ENCODE measurements at regions not wholly inside any gene's neighbourhood (a gene's known extent, or its start where the extent isn't known, plus 50 kb on each side); places are given as distances from the start of the nearest gene placed in this dataset.
A peak's percentile ranks its signal among the peaks of the same experiment; 100 is the strongest.
"Not testable (repeated sequence)": the region's sequence is repeated elsewhere in the genome, so short reads cannot be mapped to it uniquely, and the experiment has no call there.

DNA sequence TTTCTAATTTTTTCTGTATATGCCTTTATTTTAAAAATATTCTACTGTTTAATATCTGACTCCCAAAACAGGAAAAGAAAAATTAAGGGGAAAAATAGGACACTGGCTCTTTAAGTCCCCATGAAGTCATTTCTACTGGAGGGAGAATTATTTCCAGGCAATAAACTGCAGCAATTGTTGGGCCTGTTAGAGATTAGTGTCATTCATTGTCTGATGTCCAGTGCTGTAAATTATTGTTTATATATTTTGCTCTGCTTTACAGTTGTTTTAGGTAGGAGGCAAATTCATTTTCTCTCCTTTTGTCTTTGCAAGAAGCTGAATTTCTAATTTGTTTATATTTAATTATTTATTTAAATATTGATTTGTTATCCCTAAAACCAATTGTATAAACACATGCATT is 906.0 kb upstream of the CDH10 start:
- H3K27me3 Mint-ChIP-seq (ENCODE audit: insufficient read depth, unreplicated experiment), result no peaks in the 10 kb centered on the region
- no TSS peak for BruUV-seq (replicated peaks)
- POLR2A ChIA-PET, result no interaction called here
- no peaks in the 10 kb centered on the region for H3K36me3 Mint-ChIP-seq (ENCODE audit: insufficient read depth, unreplicated experiment)
- H3K9me3 Mint-ChIP-seq (ENCODE audit: unreplicated experiment), result no peaks in the 10 kb centered on the region
- TF ChIP-seq, protein P1, sequence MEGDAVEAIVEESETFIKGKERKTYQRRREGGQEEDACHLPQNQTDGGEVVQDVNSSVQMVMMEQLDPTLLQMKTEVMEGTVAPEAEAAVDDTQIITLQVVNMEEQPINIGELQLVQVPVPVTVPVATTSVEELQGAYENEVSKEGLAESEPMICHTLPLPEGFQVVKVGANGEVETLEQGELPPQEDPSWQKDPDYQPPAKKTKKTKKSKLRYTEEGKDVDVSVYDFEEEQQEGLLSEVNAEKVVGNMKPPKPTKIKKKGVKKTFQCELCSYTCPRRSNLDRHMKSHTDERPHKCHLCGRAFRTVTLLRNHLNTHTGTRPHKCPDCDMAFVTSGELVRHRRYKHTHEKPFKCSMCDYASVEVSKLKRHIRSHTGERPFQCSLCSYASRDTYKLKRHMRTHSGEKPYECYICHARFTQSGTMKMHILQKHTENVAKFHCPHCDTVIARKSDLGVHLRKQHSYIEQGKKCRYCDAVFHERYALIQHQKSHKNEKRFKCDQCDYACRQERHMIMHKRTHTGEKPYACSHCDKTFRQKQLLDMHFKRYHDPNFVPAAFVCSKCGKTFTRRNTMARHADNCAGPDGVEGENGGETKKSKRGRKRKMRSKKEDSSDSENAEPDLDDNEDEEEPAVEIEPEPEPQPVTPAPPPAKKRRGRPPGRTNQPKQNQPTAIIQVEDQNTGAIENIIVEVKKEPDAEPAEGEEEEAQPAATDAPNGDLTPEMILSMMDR (IDR thresholded peaks at IDR 0.05; ENCODE audit: unreplicated experiment), result no peak
- no peak for DNase-seq (ENCODE audit: unreplicated experiment)
- intact Hi-C loops (cut with micrococcal nuclease), result no loop called here
- CTCF ChIA-PET, result no interaction called here
- no peak overlapping the region for H3K27ac Mint-ChIP-seq (ENCODE audit: low read depth, unreplicated experiment)
- H3K4me1 Mint-ChIP-seq (ENCODE audit: insufficient read depth, unreplicated experiment), result no peaks in the 10 kb centered on the region
- no peak overlapping the region for H3K4me3 Mint-ChIP-seq (ENCODE audit: unreplicated experiment)

DNA sequence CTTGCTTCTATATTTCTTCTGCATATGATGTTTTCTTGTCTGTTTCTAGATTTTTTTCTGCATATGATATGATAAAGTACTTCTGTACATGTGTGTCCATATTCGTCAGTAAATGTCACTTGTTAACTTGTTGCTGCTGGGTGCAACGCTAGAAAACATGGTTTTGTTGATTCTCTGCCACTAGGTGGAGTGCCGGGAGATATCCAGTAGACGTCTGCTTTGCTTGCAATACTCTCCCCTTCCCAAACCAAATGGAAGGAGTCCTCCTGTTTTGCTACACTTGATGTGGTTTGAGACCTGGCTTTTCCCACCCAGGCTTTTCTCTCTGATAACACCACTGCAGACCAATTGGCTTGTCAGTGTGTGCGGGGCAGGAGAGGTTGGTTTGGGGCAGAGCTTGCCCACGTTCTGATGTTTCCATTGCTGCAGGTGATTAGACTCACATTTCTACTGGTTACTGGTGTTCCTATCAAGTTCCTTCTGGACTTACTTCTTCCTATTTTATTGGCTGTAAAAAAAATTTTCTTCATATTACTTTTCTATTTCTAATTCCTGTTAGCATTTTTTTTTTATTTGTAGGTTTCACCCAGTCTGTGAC is 900.0 kb upstream of the CDH10 start:
- CTCF ChIA-PET, result interaction anchor here (0.7 to 1.1 kb wide), 2 partner anchors 144 to 755 kb away, joined by 3 read pairs; no protein-coding TSS in a partner anchor
- peaks cover 6% of the 10 kb centered on the region for H3K4me1 Mint-ChIP-seq (ENCODE audit: insufficient read depth, unreplicated experiment)
- intact Hi-C loops (cut with micrococcal nuclease), result no loop called here

DNA sequence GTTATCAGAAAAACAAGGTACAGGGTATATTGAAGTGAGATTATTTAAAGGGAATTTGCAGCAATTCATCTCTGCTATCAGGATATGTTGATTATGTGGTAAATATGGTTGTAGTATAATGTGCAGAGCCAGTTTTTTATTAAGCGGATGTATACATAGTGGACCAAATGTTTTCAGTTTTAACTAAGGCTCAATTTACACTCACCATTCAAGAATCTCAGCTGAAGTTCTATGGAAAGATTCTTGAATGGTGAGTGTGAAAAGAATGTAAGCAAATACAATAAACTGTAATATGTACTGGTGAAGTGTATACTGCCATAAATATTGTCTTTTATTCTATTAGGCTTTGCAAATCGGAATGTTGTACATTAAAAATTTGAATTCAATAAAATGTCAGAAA is 895.9 kb upstream of the CDH10 start:
- H3K36me3 Mint-ChIP-seq (ENCODE audit: insufficient read depth, unreplicated experiment), result no peaks in the 10 kb centered on the region
- H3K4me1 Mint-ChIP-seq (ENCODE audit: insufficient read depth, unreplicated experiment), result peaks cover 6% of the 10 kb centered on the region
- ChIA-PET CTCF (no interaction called here), POLR2A (no interaction called here)
- TF ChIP-seq, protein P1 (IDR thresholded peaks at IDR 0.05; ENCODE audit: unreplicated experiment), result no peak
- no TSS peak for BruUV-seq (replicated peaks)
- H3K27ac Mint-ChIP-seq (ENCODE audit: low read depth, unreplicated experiment), result no peak overlapping the region
- H3K4me3 Mint-ChIP-seq (ENCODE audit: unreplicated experiment), result no peak overlapping the region
- H3K9me3 Mint-ChIP-seq (ENCODE audit: unreplicated experiment), result no peaks in the 10 kb centered on the region
- H3K27me3 Mint-ChIP-seq (ENCODE audit: insufficient read depth, unreplicated experiment), result no peaks in the 10 kb centered on the region
- DNase-seq (ENCODE audit: unreplicated experiment), result no peak
- intact Hi-C loops (cut with micrococcal nuclease), result no loop called here

More for the DNA sequence above, 900.0 kb upstream of the CDH10 start:
- POLR2A ChIA-PET, result no interaction called here
- Mint-ChIP-seq H3K9me3 (ENCODE audit: unreplicated experiment) (no peaks in the 10 kb centered on the region), H3K27ac (ENCODE audit: low read depth, unreplicated experiment) (no peak overlapping the region), H3K27me3 (ENCODE audit: insufficient read depth, unreplicated experiment) (no peaks in the 10 kb centered on the region), H3K4me3 (ENCODE audit: unreplicated experiment) (no peak overlapping the region), H3K36me3 (ENCODE audit: insufficient read depth, unreplicated experiment) (no peaks in the 10 kb centered on the region)
- BruUV-seq (replicated peaks), result no TSS peak
- peak; percentile 52 for DNase-seq (ENCODE audit: unreplicated experiment)
- TF ChIP-seq, protein P1 (IDR thresholded peaks at IDR 0.05; ENCODE audit: unreplicated experiment), result peak; percentile 31

DNA sequence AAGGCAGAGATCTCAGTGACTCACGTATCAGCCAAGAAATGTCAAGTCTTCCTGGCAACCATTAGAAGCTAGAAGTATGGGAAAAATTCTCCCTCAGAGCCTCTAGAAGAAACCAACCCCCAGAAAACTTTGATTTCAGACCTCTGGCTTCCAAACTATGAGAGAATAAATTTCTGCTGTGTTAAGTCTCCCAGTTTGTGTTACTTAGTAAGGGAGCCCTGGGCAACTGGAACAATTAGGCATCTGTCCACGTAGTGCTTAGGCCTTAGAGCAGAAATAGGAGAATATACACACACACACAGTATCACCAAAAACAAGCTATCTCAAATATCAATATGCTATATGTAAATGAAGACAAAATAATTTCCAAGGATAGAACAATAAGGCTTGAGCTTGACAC is 894.8 kb upstream of the CDH10 start:
- intact Hi-C loops (cut with micrococcal nuclease), result no loop called here
- TF ChIP-seq, protein P1 (IDR thresholded peaks at IDR 0.05; ENCODE audit: unreplicated experiment), result no peak
- DNase-seq (ENCODE audit: unreplicated experiment), result no peak
- Mint-ChIP-seq H3K4me1 (ENCODE audit: insufficient read depth, unreplicated experiment) (peaks cover 3% of the 10 kb centered on the region), H3K4me3 (ENCODE audit: unreplicated experiment) (no peak overlapping the region), H3K9me3 (ENCODE audit: unreplicated experiment) (no peaks in the 10 kb centered on the region), H3K27me3 (ENCODE audit: insufficient read depth, unreplicated experiment) (no peaks in the 10 kb centered on the region), H3K27ac (ENCODE audit: low read depth, unreplicated experiment) (no peak overlapping the region), H3K36me3 (ENCODE audit: insufficient read depth, unreplicated experiment) (no peaks in the 10 kb centered on the region)
- ChIA-PET POLR2A (interaction anchor here (0.5 kb wide), 1 partner anchor 17 kb away, joined by 3 read pairs; no protein-coding TSS in a partner anchor), CTCF (interaction anchor here (0.6 to 0.7 kb wide), 2 partner anchors 25 to 784 kb away, joined by 3 to 5 read pairs; no protein-coding TSS in a partner anchor)
- no TSS peak for BruUV-seq (replicated peaks)

DNA sequence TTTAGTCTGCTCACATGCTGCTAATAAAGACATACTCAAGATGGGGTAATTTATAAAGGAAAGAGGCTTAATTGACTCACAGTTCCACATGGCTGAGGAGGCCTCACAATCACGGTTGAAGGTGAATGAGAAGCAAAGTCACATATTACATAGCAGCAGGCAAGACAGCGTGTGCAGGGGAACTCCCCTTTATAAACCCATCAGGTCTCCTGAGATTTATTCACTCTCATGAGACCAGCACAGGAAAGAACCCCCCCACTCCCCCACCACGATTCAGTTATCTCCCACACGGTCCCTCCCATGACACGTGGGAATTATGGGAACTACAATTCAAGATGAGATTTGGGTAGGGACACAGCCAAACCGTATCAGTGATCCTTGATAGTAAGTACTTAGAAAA is 891.7 kb upstream of the CDH10 start:
- intact Hi-C loops (cut with micrococcal nuclease); BruUV-seq (replicated peaks): not testable (repeated sequence)

More for the DNA sequence above, 891.7 kb upstream of the CDH10 start:
- H3K4me3 Mint-ChIP-seq (ENCODE audit: unreplicated experiment); H3K27me3 Mint-ChIP-seq (ENCODE audit: insufficient read depth, unreplicated experiment); H3K27ac Mint-ChIP-seq (ENCODE audit: low read depth, unreplicated experiment); POLR2A ChIA-PET; CTCF ChIA-PET; H3K9me3 Mint-ChIP-seq (ENCODE audit: unreplicated experiment); H3K4me1 Mint-ChIP-seq (ENCODE audit: insufficient read depth, unreplicated experiment); H3K36me3 Mint-ChIP-seq (ENCODE audit: insufficient read depth, unreplicated experiment); DNase-seq (ENCODE audit: unreplicated experiment): not testable (repeated sequence)

Measured in MCF 10A (cell line).